Ovary (tissue), 3 donors: ENCODE measurements at regions not wholly inside any gene's neighbourhood (a gene's known extent, or its start where the extent isn't known, plus 50 kb on each side); places are given as distances from the start of the nearest gene placed in this dataset.

Experiments used
- POLR2A ChIP-seq: fragments of 450-650 bp; IDR thresholded peaks from one replicate; pipeline ENCODE4 v1.6.1; 2017; ENCODE audit warnings: antibody characterized with exemption, mild to moderate bottlenecking, moderate library complexity
- TF ChIP-seq, protein P1 (sequence below), 3 donors: fragments of 450-650 bp in 2 of 3; fragments of 200-600 bp in 1 of 3; IDR thresholded peaks; one replicate each; pipeline versions ENCODE4 v1.5.1 to v1.8.0; 2016 to 2022; ENCODE audit warnings: antibody characterized with exemption in 3 of 3, mild to moderate bottlenecking in 1 of 3
- donor health status: DM: no; HTN: no; CAD: no.

DNA sequence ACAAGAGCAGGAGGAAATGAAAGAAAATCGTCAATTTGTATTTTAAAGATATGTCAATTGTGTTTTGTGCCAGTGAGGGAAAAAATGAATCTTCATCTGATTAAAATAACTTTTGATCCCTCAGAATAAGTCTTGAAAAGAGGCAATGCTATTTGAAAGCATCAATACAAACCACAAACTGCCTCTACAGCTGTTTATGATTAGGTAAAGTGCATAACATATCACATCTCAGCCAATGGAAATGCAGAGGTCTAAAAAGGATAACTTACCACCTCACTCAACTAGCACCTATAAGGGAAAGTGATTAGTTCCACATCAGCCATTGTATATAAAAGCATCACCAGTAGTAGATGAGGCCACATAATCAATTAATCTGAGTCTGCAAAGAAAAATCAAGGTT is 492.2 kb upstream of the CDH2 start:
- TF ChIP-seq POLR2A, result no peak
- TF ChIP-seq, protein P1, sequence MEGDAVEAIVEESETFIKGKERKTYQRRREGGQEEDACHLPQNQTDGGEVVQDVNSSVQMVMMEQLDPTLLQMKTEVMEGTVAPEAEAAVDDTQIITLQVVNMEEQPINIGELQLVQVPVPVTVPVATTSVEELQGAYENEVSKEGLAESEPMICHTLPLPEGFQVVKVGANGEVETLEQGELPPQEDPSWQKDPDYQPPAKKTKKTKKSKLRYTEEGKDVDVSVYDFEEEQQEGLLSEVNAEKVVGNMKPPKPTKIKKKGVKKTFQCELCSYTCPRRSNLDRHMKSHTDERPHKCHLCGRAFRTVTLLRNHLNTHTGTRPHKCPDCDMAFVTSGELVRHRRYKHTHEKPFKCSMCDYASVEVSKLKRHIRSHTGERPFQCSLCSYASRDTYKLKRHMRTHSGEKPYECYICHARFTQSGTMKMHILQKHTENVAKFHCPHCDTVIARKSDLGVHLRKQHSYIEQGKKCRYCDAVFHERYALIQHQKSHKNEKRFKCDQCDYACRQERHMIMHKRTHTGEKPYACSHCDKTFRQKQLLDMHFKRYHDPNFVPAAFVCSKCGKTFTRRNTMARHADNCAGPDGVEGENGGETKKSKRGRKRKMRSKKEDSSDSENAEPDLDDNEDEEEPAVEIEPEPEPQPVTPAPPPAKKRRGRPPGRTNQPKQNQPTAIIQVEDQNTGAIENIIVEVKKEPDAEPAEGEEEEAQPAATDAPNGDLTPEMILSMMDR (IDR thresholded peaks at IDR 0.05), result no peak
